DND-41 (cell line): ENCODE measurements at regions not wholly inside any gene's neighbourhood (a gene's known extent, or its start where the extent isn't known, plus 50 kb on each side); places are given as distances from the start of the nearest gene placed in this dataset.

Source experiments
- ATAC-seq: fragments of 200-7000 bp; cut with Tn5 transposase; 3 replicates; pipeline ENCODE4 v1.9.1; 2021; ENCODE audit warnings: low read depth; ENCODE audit not compliant: insufficient read depth
- DNase-seq: peaks from one replicate; pipeline ENCODE4 v3.0.0-alpha.2; 2020
- H2AFZ ChIP-seq: 2 replicates; pipeline ENCODE4 v1.6.0; 2012; ENCODE audit warnings: low read depth, low read length
- H3K27ac ChIP-seq: 2 replicates; pipeline ENCODE4 v1.5.1; 2012; ENCODE audit warnings: low read length, inconsistent platforms
- H3K27me3 ChIP-seq: fragments of 200-600 bp; sonication (generic); 2 replicates; pipeline ENCODE4 v1.6.0; 2012; ENCODE audit warnings: low read length, mild to moderate bottlenecking, inconsistent platforms; ENCODE audit not compliant: insufficient read depth, poor library complexity
- H3K36me3 ChIP-seq: 2 replicates; pipeline ENCODE4 v1.5.1; 2012; ENCODE audit warnings: low read length, inconsistent platforms; ENCODE audit not compliant: insufficient read depth
- H3K4me1 ChIP-seq: 2 replicates; pipeline ENCODE4 v1.5.1; 2012; ENCODE audit warnings: mild to moderate bottlenecking, low read length; ENCODE audit not compliant: insufficient read depth
- H3K4me2 ChIP-seq: 2 replicates; pipeline ENCODE4 v1.6.0; 2012; ENCODE audit warnings: mild to moderate bottlenecking, moderate library complexity, low read length, inconsistent platforms; ENCODE audit not compliant: insufficient read depth
- H3K4me3 ChIP-seq, 2 experiments: fragments of 200-600 bp in 1 of 2; shearing (Covaris generic) in 1 of 2; 2 replicates each; pipeline ENCODE4 v1.5.1; 2012 to 2016; ENCODE audit warnings: inconsistent platforms in 2 of 2, low read length in 2 of 2, mild to moderate bottlenecking in 2 of 2, low read depth in 1 of 2, moderate library complexity in 1 of 2
- H3K79me2 ChIP-seq: 2 replicates; pipeline ENCODE4 v1.6.0; 2012; ENCODE audit warnings: low read length, inconsistent platforms; ENCODE audit not compliant: insufficient read depth
- H3K9ac ChIP-seq: 2 replicates; pipeline ENCODE4 v1.6.0; 2012; ENCODE audit warnings: low read depth, mild to moderate bottlenecking, inconsistent platforms, low read length, moderate library complexity
- H3K9me3 ChIP-seq: 2 replicates; pipeline ENCODE4 v1.5.1; 2012; ENCODE audit warnings: low read length, moderate library complexity, mild to moderate bottlenecking, inconsistent platforms; ENCODE audit not compliant: insufficient read depth, severe bottlenecking
- H4K20me1 ChIP-seq: 2 replicates; pipeline ENCODE4 v1.6.0; 2012; ENCODE audit warnings: low read length; ENCODE audit not compliant: insufficient read depth
- CTCF ChIP-seq: IDR thresholded peaks from 2 replicates; pipeline ENCODE4 v1.5.1; 2012; ENCODE audit warnings: borderline replicate concordance, low read length, moderate library complexity, mild to moderate bottlenecking; ENCODE audit not compliant: poor library complexity, severe bottlenecking; ENCODE audit errors: extremely low read depth
- EZH2 ChIP-seq: IDR thresholded peaks from 3 replicates; pipeline ENCODE4 v1.6.1; 2012; ENCODE audit warnings: borderline replicate concordance, low read depth, mild to moderate bottlenecking, moderate library complexity, low read length, inconsistent platforms; ENCODE audit not compliant: severe bottlenecking

- Histone ChIP-seq H4K20me1 (no peaks in the 10 kb centered on the region), H3K27me3 (no peaks in the 10 kb centered on the region), H3K9ac (no peak overlapping the region), H3K4me1 (no peaks in the 10 kb centered on the region), H3K79me2 (no peaks in the 10 kb centered on the region), H3K27ac (no peak overlapping the region), H3K9me3 (no peaks in the 10 kb centered on the region), H3K4me2 (no peak overlapping the region), H3K4me3 (no peak overlapping the region), H2AFZ (no peak overlapping the region), H3K36me3 (no peaks in the 10 kb centered on the region)
- TF ChIP-seq EZH2, result no peak
- no peak for TF ChIP-seq CTCF
- DNase-seq (no peak), ATAC-seq (no peak)
Observed at GRCh38 chr4:15159477-15160019, 157.3 kb downstream of the CPEB2 start.

GRCh38 chr4:15161439-15161838 is 159.2 kb downstream of the CPEB2 start:
- Histone ChIP-seq H2AFZ (no peak overlapping the region), H3K27ac (no peak overlapping the region), H3K4me3 (no peak overlapping the region), H3K79me2 (no peaks in the 10 kb centered on the region), H3K27me3 (no peaks in the 10 kb centered on the region), H4K20me1 (no peaks in the 10 kb centered on the region), H3K4me1 (no peaks in the 10 kb centered on the region), H3K4me2 (no peak overlapping the region), H3K9me3 (no peaks in the 10 kb centered on the region), H3K9ac (no peak overlapping the region), H3K36me3 (no peaks in the 10 kb centered on the region)
- ATAC-seq, result no peak
- no peak for TF ChIP-seq CTCF
- TF ChIP-seq EZH2, result no peak
- DNase-seq, result no peak

- Histone ChIP-seq H3K4me3 (no peak overlapping the region), H3K27ac (no peak overlapping the region), H2AFZ (no peak overlapping the region), H3K9ac (no peak overlapping the region), H3K79me2 (no peaks in the 10 kb centered on the region), H3K27me3 (no peaks in the 10 kb centered on the region), H4K20me1 (no peaks in the 10 kb centered on the region), H3K4me2 (no peak overlapping the region), H3K4me1 (no peaks in the 10 kb centered on the region), H3K36me3 (no peaks in the 10 kb centered on the region), H3K9me3 (no peaks in the 10 kb centered on the region)
- DNase-seq, result no peak
- TF ChIP-seq CTCF (no peak), EZH2 (no peak)
- no peak for ATAC-seq
Observed at GRCh38 chr4:15162046-15162445, 159.8 kb downstream of the CPEB2 start.
